ENCODE measurements at regions not wholly inside any gene's neighbourhood (a gene's known extent, or its start where the extent isn't known, plus 50 kb on each side); places are given as distances from the start of the nearest gene placed in this dataset.

- Histone ChIP-seq H3K36me3 (ENCODE audit: low read depth) (no peaks in the 10 kb centered on the region), H3K4me1 (ENCODE audit: insufficient read depth) (peaks cover 7% of the 10 kb centered on the region; the same call in 1 of the 2 replicates), H3K27me3 (replicated peaks; ENCODE audit: insufficient read depth) (0 out of 2 replicates have a peak, but pooled peaks cover 2% of the 10 kb centered on the region), H3K4me3 (no peak overlapping the region), H3K9me3 (ENCODE audit: low read depth) (no peaks in the 10 kb centered on the region), H3F3A (ENCODE audit: insufficient read depth) (no peaks in the 10 kb centered on the region), H3K9ac (no peak overlapping the region), H3K9me2 (ENCODE audit: insufficient read depth) (no peaks in the 10 kb centered on the region), H3K27ac (no peak overlapping the region), H3K79me2 (ENCODE audit: insufficient read depth) (no peaks in the 10 kb centered on the region), H3K4me2 (ENCODE audit: unreplicated experiment) (no peak overlapping the region), H2AFZ (no peak overlapping the region), H4K20me1 (ENCODE audit: insufficient read depth) (no peaks in the 10 kb centered on the region)
- DNase-seq = no peak
- in situ Hi-C loops (cut with MboI) = no loop called here
- TF ChIP-seq EZH2 (IDR thresholded peaks at IDR 0.05; ENCODE audit: insufficient read depth, poor library complexity, severe bottlenecking) (no peak), EZH2phosphoT487 (IDR thresholded peaks at IDR 0.05; ENCODE audit: insufficient read depth, low read depth) (no peak)
- 28 to 30% methylated on average over 4 of the region's 4 CpGs for WGBS, 2 experiments (ENCODE audit: low coverage in 1 of 2, low lambda C conversion rate in 2 of 2, missing lambda C conversion rate in 2 of 2)
Observed at GRCh38 chr18:2114765-2115164, 456.5 kb downstream of the METTL4 start.

GRCh38 chr18:2121224-2121623, 450.1 kb downstream of the METTL4 start:
- no peak overlapping the region for H2AFZ ChIP-seq
- in situ Hi-C loops (cut with MboI) = no loop called here

GRCh38 chr18:2123077-2123476, 448.2 kb downstream of the METTL4 start:
- no peaks in the 10 kb centered on the region for H3K9me2 ChIP-seq (ENCODE audit: insufficient read depth)
- H3K9me3 ChIP-seq (ENCODE audit: low read depth) = no peaks in the 10 kb centered on the region
- H3K4me3 ChIP-seq = no peak overlapping the region
- no peaks in the 10 kb centered on the region for H3K4me1 ChIP-seq (ENCODE audit: insufficient read depth)
- TF ChIP-seq EZH2phosphoT487 (IDR thresholded peaks at IDR 0.05; ENCODE audit: insufficient read depth, low read depth) = no peak
- no peak for TF ChIP-seq EZH2 (IDR thresholded peaks at IDR 0.05; ENCODE audit: insufficient read depth, poor library complexity, severe bottlenecking)
- no peaks in the 10 kb centered on the region for H3F3A ChIP-seq (ENCODE audit: insufficient read depth)
- H3K36me3 ChIP-seq (ENCODE audit: low read depth) = no peaks in the 10 kb centered on the region
- in situ Hi-C loops (cut with MboI) = no loop called here
- WGBS, 2 experiments (ENCODE audit: low coverage in 1 of 2, low lambda C conversion rate in 2 of 2, missing lambda C conversion rate in 2 of 2) = 16 to 21% methylated on average over 2 of the region's 2 CpGs
- H3K27ac ChIP-seq = no peak overlapping the region
- H2AFZ ChIP-seq = no peak overlapping the region
- H3K79me2 ChIP-seq (ENCODE audit: insufficient read depth) = no peaks in the 10 kb centered on the region
- H3K4me2 ChIP-seq (ENCODE audit: unreplicated experiment) = no peak overlapping the region
- no peak overlapping the region for H3K9ac ChIP-seq
- 0 out of 2 replicates have a peak, but pooled peaks cover 3% of the 10 kb centered on the region for H3K27me3 ChIP-seq (replicated peaks; ENCODE audit: insufficient read depth)
- H4K20me1 ChIP-seq (ENCODE audit: insufficient read depth) = no peaks in the 10 kb centered on the region
- no peak for DNase-seq

More at GRCh38 chr18:2121224-2121623, 450.1 kb downstream of the METTL4 start:
- Histone ChIP-seq H3K79me2 (ENCODE audit: insufficient read depth) (no peaks in the 10 kb centered on the region), H3K27ac (no peak overlapping the region), H3K4me3 (no peak overlapping the region), H3K9me3 (ENCODE audit: low read depth) (no peaks in the 10 kb centered on the region), H3F3A (ENCODE audit: insufficient read depth) (no peaks in the 10 kb centered on the region), H3K4me2 (ENCODE audit: unreplicated experiment) (no peak overlapping the region), H3K9ac (no peak overlapping the region), H3K36me3 (ENCODE audit: low read depth) (no peaks in the 10 kb centered on the region), H3K9me2 (ENCODE audit: insufficient read depth) (no peaks in the 10 kb centered on the region), H4K20me1 (ENCODE audit: insufficient read depth) (no peaks in the 10 kb centered on the region), H3K27me3 (replicated peaks; ENCODE audit: insufficient read depth) (0 out of 2 replicates have a peak, but pooled peaks cover 3% of the 10 kb centered on the region), H3K4me1 (ENCODE audit: insufficient read depth) (no peaks in the 10 kb centered on the region)
- 4% methylated on average over 3 of the region's 3 CpGs for WGBS, 2 experiments (ENCODE audit: low coverage in 1 of 2, low lambda C conversion rate in 2 of 2, missing lambda C conversion rate in 2 of 2)
- DNase-seq = no peak
- TF ChIP-seq EZH2phosphoT487 (IDR thresholded peaks at IDR 0.05; ENCODE audit: insufficient read depth, low read depth) (no peak), EZH2 (IDR thresholded peaks at IDR 0.05; ENCODE audit: insufficient read depth, poor library complexity, severe bottlenecking) (no peak)

GRCh38 chr18:2134364-2134763, 436.9 kb downstream of the METTL4 start:
- no peak overlapping the region for H3K4me3 ChIP-seq
- in situ Hi-C loops (cut with MboI) = no loop called here
- TF ChIP-seq EZH2phosphoT487 (IDR thresholded peaks at IDR 0.05; ENCODE audit: insufficient read depth, low read depth) = no peak
- no peak for TF ChIP-seq EZH2 (IDR thresholded peaks at IDR 0.05; ENCODE audit: insufficient read depth, poor library complexity, severe bottlenecking)

GRCh38 chr18:2135309-2135708, 436.0 kb downstream of the METTL4 start:
- Histone ChIP-seq H3K4me2 (ENCODE audit: unreplicated experiment) (no peak overlapping the region), H3K4me3 (no peak overlapping the region), H3K27ac (no peak overlapping the region), H3K9me2 (ENCODE audit: insufficient read depth) (no peaks in the 10 kb centered on the region), H2AFZ (no peak overlapping the region), H3F3A (ENCODE audit: insufficient read depth) (no peaks in the 10 kb centered on the region), H3K79me2 (ENCODE audit: insufficient read depth) (no peaks in the 10 kb centered on the region), H4K20me1 (ENCODE audit: insufficient read depth) (no peaks in the 10 kb centered on the region), H3K36me3 (ENCODE audit: low read depth) (no peaks in the 10 kb centered on the region), H3K4me1 (ENCODE audit: insufficient read depth) (peaks cover 3% of the 10 kb centered on the region), H3K27me3 (replicated peaks; ENCODE audit: insufficient read depth) (no peaks in the 10 kb centered on the region), H3K9me3 (ENCODE audit: low read depth) (no peaks in the 10 kb centered on the region), H3K9ac (no peak overlapping the region)
- in situ Hi-C loops (cut with MboI) = no loop called here
- TF ChIP-seq EZH2 (IDR thresholded peaks at IDR 0.05; ENCODE audit: insufficient read depth, poor library complexity, severe bottlenecking) (no peak), EZH2phosphoT487 (IDR thresholded peaks at IDR 0.05; ENCODE audit: insufficient read depth, low read depth) (no peak)
- DNase-seq = no peak
- WGBS, 2 experiments (ENCODE audit: low coverage in 1 of 2, low lambda C conversion rate in 2 of 2, missing lambda C conversion rate in 2 of 2) = 6 to 13% methylated on average over 3 of the region's 3 CpGs

More at GRCh38 chr18:2134364-2134763, 436.9 kb downstream of the METTL4 start:
- no peak overlapping the region for H3K27ac ChIP-seq
- no peaks in the 10 kb centered on the region for H4K20me1 ChIP-seq (ENCODE audit: insufficient read depth)
- H3K4me1 ChIP-seq (ENCODE audit: insufficient read depth) = no peaks in the 10 kb centered on the region
- no peaks in the 10 kb centered on the region for H3K27me3 ChIP-seq (replicated peaks; ENCODE audit: insufficient read depth)
- H3K36me3 ChIP-seq (ENCODE audit: low read depth) = no peaks in the 10 kb centered on the region
- H3K79me2 ChIP-seq (ENCODE audit: insufficient read depth) = no peaks in the 10 kb centered on the region
- no peak overlapping the region for H3K4me2 ChIP-seq (ENCODE audit: unreplicated experiment)
- no peak overlapping the region for H3K9ac ChIP-seq
- no peaks in the 10 kb centered on the region for H3K9me3 ChIP-seq (ENCODE audit: low read depth)
- no peak for DNase-seq
- no peaks in the 10 kb centered on the region for H3K9me2 ChIP-seq (ENCODE audit: insufficient read depth)
- H3F3A ChIP-seq (ENCODE audit: insufficient read depth) = no peaks in the 10 kb centered on the region
- H2AFZ ChIP-seq = no peak overlapping the region
